GM12874 (cell line): ENCODE measurements at regions not wholly inside any gene's neighbourhood (a gene's known extent, or its start where the extent isn't known, plus 50 kb on each side); places are given as distances from the start of the nearest gene placed in this dataset.

Experiments
- CTCF ChIP-seq: IDR thresholded peaks from 2 replicates; pipeline ENCODE4 v1.5.1; 2011; ENCODE audit warnings: low read depth, mild to moderate bottlenecking, control low read depth, low read length, moderate library complexity; ENCODE audit not compliant: insufficient read depth

- no peak for TF ChIP-seq CTCF
Measured at GRCh38 chr2:147488472-147488871, 356.4 kb upstream of the ACVR2A start.

GRCh38 chr2:147487978-147488289 is 356.9 kb upstream of the ACVR2A start:
- no peak for TF ChIP-seq CTCF

- no peak for TF ChIP-seq CTCF
Measured at GRCh38 chr2:147487286-147487977, 357.4 kb upstream of the ACVR2A start.

- no peak for TF ChIP-seq CTCF
Measured at GRCh38 chr2:147485210-147485851, 359.5 kb upstream of the ACVR2A start.

GRCh38 chr2:147483911-147484310 is 360.9 kb upstream of the ACVR2A start:
- no peak for TF ChIP-seq CTCF

GRCh38 chr2:147482916-147483669 is 361.7 kb upstream of the ACVR2A start:
- TF ChIP-seq CTCF: no peak

GRCh38 chr2:147482111-147482895 is 362.5 kb upstream of the ACVR2A start:
- no peak for TF ChIP-seq CTCF
